COLO668 (cell line): ENCODE measurements at regions not wholly inside any gene's neighbourhood (a gene's known extent, or its start where the extent isn't known, plus 50 kb on each side); places are given as distances from the start of the nearest gene placed in this dataset.
"Not testable (repeated sequence)": the region's sequence is repeated elsewhere in the genome, so short reads cannot be mapped to it uniquely, and the experiment has no call there.

Experiments used
- DNase-seq: peaks from one replicate; lab custom pipeline; 2025; ENCODE audit not compliant: unreplicated experiment; lab: John Stamatoyannopoulos, UW

GRCh38 chr1:157330177-157330576 lies 192.0 kb upstream of the ETV3 start:
- not testable (repeated sequence) for DNase-seq

- DNase-seq, result not testable (repeated sequence)
These were observed 189.9 kb upstream of the ETV3 start for GRCh38 chr1:157328120-157328519.

DNA sequence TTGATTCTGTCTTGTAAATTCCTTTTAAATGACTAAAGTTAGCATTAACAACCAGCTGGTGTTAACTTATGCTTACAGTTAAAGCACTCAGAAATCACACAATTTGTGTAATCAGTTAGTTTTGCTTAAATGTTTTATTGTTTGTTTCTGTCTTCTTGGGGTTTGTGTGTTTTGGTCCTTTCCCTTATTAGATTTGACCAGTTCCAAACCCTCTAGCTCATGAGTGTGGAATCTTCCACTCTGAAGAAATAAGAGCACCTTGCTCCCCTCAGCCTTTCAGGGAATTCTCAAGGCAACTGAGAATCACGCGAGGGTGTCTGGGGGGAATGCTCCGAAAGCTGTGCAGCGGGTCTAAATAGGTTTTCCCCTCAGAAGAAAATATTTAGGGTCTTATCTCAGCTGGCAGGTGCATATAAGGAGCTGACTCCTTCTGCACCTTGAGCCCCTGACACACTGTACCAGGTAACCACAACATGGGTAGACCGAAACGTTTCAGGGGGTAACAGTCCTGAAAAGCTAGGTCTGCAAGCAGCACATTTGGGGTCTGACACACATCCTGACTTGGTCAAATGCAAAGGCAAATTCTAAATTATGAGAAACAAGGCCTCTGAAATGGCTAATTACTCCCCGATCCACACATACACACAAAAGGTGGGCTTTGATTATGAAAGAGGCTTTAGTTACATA lies 188.1 kb upstream of the ETV3 start:
- DNase-seq, result no peak

DNA sequence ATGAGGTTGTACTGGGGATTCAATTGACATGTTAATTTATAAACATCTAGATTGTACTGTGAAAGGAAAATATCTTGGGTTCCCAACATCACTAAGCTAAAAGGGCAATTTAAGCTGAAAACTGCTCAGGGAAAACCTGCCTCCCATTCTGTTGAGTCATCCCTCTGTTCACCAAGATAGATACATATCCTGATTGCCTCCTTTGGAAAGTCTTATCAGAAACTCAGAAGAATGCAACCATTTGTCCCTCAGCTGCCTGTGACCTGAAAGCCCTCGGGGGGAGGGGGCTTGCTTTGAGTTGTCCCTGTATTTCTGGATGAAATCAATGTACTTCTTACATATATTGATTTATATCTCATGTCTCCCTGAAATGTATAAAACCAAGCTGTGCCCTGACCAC lies 187.0 kb upstream of the ETV3 start:
- DNase-seq, result no peak

GRCh38 chr1:157321972-157322371 lies 183.8 kb upstream of the ETV3 start:
- not testable (repeated sequence) for DNase-seq

DNA sequence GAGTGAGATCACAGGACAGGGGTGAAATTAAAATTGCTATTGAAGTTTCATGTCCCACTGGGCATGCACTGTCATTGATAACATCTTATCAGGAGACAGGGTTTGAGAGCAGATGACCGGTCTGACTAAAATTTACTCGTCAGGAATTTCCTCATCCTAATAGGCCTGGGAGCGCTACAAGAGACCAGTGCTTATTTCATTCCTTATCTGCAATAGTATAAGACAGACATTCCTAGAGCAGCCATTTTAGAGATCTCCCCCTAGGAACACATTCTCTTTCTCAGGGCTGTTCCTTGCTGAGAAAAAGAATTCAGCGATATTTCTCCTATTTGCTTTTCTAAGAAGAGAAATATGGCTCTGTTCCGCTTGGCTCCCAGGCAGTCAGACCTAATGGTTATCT lies 181.4 kb upstream of the ETV3 start:
- DNase-seq, result no peak

DNA sequence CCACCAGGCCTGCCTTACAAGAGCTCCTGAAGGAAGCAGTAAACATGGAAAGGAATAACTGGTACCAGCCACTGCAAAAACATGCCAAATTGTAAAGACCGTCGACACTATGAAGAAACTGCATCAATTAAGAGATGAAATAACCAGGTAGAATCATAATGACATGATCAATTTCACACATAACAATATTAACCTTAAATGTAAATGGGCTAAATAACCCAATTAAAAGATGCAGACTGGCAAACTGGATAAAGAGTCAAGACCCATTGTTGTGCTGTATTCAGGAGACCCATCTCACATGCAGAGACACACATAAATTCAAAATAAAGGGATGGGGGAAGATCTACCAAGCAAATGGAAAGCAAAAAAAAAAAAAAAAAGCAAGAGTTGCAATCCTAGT lies 179.0 kb upstream of the ETV3 start:
- DNase-seq, result not testable (repeated sequence)

DNA sequence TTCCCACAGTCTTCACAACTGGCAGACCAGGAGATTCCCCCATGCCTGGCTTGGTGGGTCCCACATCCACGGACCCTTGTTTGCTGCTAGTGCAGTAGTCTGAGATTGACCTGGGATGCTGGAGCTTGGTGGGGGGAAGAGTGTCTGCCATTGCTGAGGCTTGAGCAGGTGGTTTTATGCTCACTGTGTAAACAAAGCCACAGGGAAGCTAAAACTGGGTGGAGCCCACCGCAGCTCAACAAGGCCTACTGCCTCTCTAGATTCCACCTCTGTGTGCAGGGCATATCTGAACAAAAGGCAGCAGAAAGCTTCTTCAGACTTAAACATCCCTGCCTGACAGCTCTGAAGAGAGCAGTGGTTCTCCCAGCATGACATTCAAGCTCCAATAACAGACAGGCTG lies 177.3 kb upstream of the ETV3 start:
- DNase-seq, result peak; percentile 59

DNA sequence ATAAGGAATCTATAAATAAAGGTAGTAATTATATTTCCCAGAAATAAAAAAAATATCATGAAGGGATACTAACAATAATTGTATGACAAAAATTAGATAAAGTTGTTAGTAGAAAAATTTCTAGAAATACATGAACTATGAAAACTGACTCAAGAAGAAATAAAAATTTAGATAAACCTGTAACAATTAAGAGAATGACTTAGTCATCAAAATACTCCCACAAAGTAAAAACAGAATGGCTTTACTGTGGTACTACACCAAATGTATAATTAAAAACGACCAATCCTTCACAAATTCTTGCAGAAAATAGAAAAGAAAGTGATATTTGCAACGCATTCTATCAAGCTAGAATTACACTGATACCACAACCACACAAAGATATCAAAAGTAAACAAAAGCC lies 176.2 kb upstream of the ETV3 start:
- DNase-seq, result no peak

DNA sequence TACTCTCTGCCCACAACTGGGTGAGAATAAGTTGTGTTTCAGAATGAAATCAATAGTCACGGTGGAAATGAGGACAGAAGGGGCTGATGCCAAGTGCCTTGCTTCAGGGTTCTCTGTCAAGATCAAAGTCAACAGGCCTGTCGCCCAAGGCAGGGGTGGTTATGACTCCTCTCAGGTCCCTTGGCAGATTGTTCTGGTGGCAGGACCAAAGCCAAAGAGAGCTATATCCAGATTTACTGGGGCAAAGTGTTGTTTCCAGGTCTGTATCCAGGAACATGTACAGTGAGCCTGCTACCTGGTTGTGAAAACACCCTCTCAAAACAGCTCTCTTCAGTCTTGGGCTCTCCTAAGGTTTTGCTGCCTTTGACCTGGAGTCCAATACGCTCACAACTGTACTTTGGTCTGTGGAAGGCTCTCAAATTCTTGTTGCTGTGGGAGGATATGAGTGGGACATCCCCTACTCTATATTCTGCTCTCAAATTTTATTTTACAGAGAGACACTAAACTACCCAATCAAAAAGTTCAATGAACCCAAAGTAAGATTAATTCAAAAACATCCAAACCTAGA lies 175.1 kb upstream of the ETV3 start:
- no peak for DNase-seq

- DNase-seq, result no peak
These were observed 174.1 kb upstream of the ETV3 start for GRCh38 chr1:157312082-157312812.

DNA sequence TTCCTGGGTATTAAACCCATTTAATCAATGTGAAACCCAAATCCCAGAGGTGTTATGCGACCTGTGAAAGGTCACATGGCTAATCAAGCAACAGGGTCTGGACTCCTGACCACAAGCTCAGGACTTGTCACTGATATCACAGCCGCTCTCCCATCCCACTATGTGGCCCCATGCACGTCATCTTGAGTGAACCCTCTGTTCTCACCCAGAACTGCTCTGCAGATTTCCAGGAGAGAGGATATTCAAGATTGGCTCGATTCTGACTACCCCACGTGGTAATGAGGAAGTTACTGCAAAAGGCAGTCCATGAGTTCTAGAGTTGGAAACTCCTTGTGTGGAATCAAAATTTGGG lies 173.5 kb upstream of the ETV3 start:
- DNase-seq, result no peak

- DNase-seq, result peak; percentile 66
These were observed 172.9 kb upstream of the ETV3 start for GRCh38 chr1:157310805-157311729.

DNA sequence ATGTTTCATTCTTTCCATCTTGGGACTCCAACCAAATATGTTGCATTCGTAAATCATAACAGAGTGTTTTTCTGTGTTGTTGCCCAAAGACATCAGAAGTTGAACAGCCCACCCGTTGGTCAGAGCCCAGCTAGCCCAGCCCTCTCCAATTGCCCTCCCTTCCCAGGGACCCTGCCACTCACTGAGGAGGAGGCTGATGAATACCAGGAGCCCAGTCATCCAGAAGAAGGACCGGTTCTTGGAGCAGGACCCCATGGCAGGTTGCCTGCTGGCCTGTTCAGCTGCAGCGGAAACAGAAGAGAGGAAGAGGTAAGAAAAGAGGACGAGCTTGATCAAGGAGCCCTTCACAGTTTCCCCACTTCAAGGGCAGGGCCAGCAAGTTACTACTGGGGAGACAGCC lies 172.2 kb upstream of the ETV3 start:
- DNase-seq, result no peak

DNA sequence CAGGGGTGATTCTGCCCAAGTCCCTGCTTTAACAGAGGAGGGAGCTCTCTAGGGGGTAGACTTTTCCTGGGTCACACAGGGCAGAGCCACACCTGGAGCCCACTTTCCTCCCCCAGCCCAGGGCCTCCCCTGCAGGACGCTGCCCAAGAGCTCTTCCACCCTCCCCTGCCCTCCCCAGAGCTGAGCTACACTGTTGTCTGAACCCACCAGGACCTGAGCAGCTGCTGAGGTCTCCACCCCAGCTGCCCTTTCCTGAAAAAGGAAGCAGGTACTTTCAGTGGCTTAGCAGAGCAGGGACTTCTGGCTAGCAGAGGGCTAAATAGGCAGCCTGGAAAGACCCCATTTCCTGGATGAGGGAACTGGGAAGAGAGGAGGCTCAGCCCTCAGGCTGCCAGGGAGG lies 169.3 kb upstream of the ETV3 start:
- DNase-seq, result no peak

- DNase-seq, result no peak
These were observed 168.7 kb upstream of the ETV3 start for GRCh38 chr1:157306896-157307295.

DNA sequence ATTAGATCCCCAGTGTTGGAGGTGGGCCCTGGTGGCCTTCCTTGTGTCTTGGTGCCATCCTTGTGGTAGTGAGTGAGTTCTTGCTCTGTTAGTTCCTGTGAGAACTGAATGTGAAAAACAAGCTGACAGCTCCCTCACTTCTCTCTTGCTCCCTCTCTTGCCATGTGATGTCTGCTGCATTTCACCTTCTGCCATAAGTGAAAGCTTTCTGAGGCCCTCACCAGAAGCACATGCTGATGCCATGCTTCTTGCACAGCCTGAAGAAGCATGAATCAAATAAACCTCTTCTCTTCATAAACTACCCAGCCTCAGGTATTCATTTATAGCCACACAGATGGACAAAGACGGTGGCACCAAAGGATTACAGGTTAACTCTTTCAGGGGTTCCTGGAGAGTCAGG lies 166.1 kb upstream of the ETV3 start:
- DNase-seq, result no peak

DNA sequence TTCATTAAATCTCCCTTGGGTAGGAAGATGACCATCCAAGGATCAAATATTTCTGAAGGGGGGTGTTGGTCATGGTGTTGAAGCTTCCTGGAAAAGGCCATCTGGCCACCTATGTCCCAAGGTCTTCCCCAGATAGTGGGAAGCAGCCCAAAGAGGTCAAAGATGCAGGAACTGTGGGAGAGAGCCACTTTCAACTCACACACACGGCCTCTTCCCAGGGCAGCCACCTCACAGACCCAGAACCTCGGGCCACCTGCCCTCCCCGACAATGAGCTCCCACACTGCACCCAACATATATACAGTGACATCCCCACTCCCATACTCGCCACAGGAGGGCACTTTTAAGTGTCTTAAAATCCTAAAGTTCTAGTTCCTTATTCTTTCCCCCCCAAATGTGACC lies 164.5 kb upstream of the ETV3 start:
- no peak for DNase-seq

DNA sequence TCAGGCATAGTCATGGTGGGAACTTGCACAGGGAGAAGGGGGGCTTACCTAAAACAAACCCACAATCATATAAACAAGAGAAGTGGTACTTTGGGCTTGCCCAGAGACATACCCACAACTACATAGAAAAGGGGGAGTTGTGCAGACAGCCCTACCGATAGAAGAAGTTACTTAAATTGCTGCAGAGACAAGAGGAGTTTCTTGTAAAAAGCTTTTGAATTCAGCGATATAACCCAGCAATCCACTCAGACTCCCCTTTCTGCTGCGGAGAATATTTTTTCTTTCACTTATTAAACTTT lies 164.0 kb upstream of the ETV3 start:
- no peak for DNase-seq

DNA sequence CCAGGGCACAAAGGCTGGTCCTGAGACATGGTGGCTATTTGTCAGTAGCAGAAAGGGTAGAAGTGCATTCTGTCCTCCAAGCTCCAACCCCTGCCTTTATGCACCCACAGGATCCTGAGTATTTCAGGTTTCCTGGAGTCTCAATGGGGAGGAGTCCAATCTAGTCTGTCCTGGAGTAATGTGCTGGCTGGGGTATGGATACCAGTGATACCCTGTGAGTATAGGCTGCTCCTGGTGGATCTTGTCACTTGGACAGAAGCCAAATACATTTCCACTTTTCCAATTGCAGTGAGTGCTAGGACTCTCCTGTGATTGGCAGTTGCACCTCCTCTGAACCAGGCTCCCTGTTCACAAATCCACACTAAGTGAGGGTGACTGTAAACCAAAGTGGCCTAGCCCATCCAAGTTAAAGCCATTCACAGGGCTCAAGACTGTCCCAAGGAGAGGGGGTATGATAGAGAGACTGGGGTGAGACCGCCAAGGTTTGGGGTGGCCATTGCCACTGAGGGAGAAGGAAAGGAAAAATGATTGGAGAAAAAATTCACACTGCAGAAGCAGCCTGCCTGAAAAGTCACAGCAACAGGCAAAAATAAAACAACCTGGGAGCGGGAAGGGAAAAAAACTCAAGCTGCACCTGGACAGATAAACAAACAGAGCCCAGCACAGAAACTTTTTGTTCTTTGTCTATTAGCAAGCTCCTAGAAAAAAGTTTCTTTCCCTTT lies 163.4 kb upstream of the ETV3 start:
- DNase-seq, result no peak
